Pancreas (tissue), 10 donors: ENCODE measurements at regions not wholly inside any gene's neighbourhood (a gene's known extent, or its start where the extent isn't known, plus 50 kb on each side); places are given as distances from the start of the nearest gene placed in this dataset.
A peak's percentile ranks its signal among the peaks of the same experiment; 100 is the strongest.

ENCODE experiments used
- ATAC-seq, 4 donors: fragments of 200-7000 bp; cut with Tn5 transposase; one replicate each; pipeline versions ENCODE4 v1.8.0 to v1.9.1; 2020; ENCODE audit warnings: mild to moderate bottlenecking in 4 of 4, moderate library complexity in 4 of 4
- DNase-seq, 6 donors: peaks; one replicate each; pipeline ENCODE4 v3.0.0-alpha.2; 2020
- FAIRE-seq: peaks from 2 replicates; lab custom pipeline; 2012; peaks lifted over from hg19 to GRCh38; lab: Jason Lieb, UNC
- H3K27ac ChIP-seq, 4 donors: fragments of 200-600 bp; sonication (generic); 1 replicate in 3 of 4; 2 replicates in 1 of 4; pipeline versions ENCODE4 v1.5.0 to v1.8.0; 2020
- H3K27me3 ChIP-seq, 4 donors: fragments of 200-600 bp; one replicate each; pipeline ENCODE4 v1.8.0; 2021
- H3K36me3 ChIP-seq, 3 donors: fragments of 200-600 bp; sonication (generic) in 1 of 3; one replicate each; pipeline versions ENCODE4 v1.5.0 to v1.8.0; 2020 to 2021
- H3K4me1 ChIP-seq, 3 donors: fragments of 200-600 bp; one replicate each; pipeline ENCODE4 v1.8.0; 2021
- H3K4me3 ChIP-seq, 4 donors: fragments of 200-600 bp; sonication (generic) in 2 of 4; one replicate each; pipeline versions ENCODE4 v1.5.0 to v1.8.0; 2020 to 2021
- H3K9me3 ChIP-seq, 4 donors: fragments of 200-600 bp; one replicate each; pipeline ENCODE4 v1.8.0; 2021
- WGBS, 2 donors: extraction: QIAGEN DNeasy Blood & Tissue Kit; methylation state at CpG; one replicate each; pipeline ENCODE4 v1.1.7; 2013; 5-methylcytosine and 5-hydroxymethylcytosine counted together
- intact Hi-C, 3 donors: fragments of 100-400 bp; cut with DNase I; formaldehyde crosslinking; loops; one replicate each; pipeline versions ENCODE4 v1.11.1 to v1.14.2; 2022
- TF ChIP-seq, protein P1 (sequence below), 4 donors: fragments of 200-600 bp; sonication (generic) in 3 of 4; IDR thresholded peaks; one replicate each; pipeline versions ENCODE4 v1.5.0 to v1.8.0; 2021; ENCODE audit warnings: antibody characterized with exemption in 4 of 4
- donor health status: healthy with polysubstance abuse.
- donor health status: DM: no; HTN: no; CAD: no; lungs with moderate emphysema.
- donor health status: DM: no; HTN: no; CAD: no.
- donor health status: control.
- donor health status: control.
- donor health status: Bipolar disorder and iron deficiency.
- donor health status: DM: yes; HTN: yes; CAD: no.
- donor health status: DM: no; HTN: no; CAD: no.
- donor health status: DM: no; HTN: no; CAD: no.
- donor health status: DM: yes; HTN: yes; CAD: no.

DNA sequence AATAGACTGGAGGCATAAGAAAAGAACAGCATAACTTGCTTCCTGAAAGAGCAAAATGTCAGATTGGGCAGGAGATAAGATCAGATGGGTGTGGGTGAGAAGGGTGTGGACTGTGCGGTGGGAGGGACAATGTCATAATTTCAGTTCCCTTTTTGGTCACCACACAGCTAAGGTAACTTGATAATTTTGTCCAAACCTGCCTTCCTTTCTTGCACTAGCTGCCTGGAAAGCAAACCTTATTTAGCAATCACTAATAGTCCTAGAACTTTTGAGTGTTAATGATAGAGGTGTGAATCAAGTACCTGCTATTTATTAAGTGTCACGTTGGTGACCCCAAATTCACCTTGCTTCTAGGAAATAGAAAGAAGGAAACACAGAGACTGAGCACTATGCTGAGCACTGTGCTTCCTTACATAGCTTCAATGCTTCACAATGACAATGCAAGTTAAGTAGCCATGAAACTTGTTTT, 72.4 kb upstream of the SP4 start:
- Histone ChIP-seq H3K9me3 (no peaks in the 10 kb centered on the region), H3K27me3 (no peaks in the 10 kb centered on the region), H3K4me3 (no peak overlapping the region), H3K36me3 (no peaks in the 10 kb centered on the region), H3K27ac (no peak overlapping the region), H3K4me1 (no peaks in the 10 kb centered on the region)
- FAIRE-seq, result no peak
- no peak for DNase-seq
- peak in 2 of 4 donors; percentile 50 to 54 for ATAC-seq
- 50 to 52% methylated on average over 2 of the region's 2 CpGs for WGBS, 2 donors
- intact Hi-C loops, result no loop called here
- TF ChIP-seq, protein P1, sequence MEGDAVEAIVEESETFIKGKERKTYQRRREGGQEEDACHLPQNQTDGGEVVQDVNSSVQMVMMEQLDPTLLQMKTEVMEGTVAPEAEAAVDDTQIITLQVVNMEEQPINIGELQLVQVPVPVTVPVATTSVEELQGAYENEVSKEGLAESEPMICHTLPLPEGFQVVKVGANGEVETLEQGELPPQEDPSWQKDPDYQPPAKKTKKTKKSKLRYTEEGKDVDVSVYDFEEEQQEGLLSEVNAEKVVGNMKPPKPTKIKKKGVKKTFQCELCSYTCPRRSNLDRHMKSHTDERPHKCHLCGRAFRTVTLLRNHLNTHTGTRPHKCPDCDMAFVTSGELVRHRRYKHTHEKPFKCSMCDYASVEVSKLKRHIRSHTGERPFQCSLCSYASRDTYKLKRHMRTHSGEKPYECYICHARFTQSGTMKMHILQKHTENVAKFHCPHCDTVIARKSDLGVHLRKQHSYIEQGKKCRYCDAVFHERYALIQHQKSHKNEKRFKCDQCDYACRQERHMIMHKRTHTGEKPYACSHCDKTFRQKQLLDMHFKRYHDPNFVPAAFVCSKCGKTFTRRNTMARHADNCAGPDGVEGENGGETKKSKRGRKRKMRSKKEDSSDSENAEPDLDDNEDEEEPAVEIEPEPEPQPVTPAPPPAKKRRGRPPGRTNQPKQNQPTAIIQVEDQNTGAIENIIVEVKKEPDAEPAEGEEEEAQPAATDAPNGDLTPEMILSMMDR (IDR thresholded peaks at IDR 0.05), result no peak

DNA sequence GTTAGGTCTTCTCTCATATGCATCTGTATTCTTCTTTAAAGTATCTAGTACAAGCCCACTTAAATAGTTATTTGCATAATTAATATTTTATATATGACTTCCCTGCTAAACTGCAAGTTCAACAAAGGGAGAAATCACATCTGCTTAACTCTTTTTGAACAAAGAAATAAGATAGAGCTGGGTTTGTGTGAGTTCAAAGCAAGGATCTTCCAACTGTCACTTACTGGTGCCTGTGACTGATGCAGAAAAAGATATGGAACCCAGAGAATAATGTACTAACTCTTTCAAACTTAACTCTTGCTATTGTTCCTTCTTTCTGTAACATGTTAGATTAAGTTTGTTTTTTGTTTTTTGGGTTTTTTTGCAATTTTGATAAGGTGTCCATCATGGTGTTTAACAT, 71.3 kb upstream of the SP4 start:
- no peak for DNase-seq
- intact Hi-C loops, result no loop called here
- Histone ChIP-seq H3K27ac (no peak overlapping the region), H3K36me3 (no peaks in the 10 kb centered on the region), H3K4me1 (no peaks in the 10 kb centered on the region), H3K4me3 (no peak overlapping the region), H3K9me3 (no peaks in the 10 kb centered on the region), H3K27me3 (no peaks in the 10 kb centered on the region)
- ATAC-seq, result no peak
- TF ChIP-seq, protein P1 (IDR thresholded peaks at IDR 0.05), result no peak
- FAIRE-seq, result no peak

DNA sequence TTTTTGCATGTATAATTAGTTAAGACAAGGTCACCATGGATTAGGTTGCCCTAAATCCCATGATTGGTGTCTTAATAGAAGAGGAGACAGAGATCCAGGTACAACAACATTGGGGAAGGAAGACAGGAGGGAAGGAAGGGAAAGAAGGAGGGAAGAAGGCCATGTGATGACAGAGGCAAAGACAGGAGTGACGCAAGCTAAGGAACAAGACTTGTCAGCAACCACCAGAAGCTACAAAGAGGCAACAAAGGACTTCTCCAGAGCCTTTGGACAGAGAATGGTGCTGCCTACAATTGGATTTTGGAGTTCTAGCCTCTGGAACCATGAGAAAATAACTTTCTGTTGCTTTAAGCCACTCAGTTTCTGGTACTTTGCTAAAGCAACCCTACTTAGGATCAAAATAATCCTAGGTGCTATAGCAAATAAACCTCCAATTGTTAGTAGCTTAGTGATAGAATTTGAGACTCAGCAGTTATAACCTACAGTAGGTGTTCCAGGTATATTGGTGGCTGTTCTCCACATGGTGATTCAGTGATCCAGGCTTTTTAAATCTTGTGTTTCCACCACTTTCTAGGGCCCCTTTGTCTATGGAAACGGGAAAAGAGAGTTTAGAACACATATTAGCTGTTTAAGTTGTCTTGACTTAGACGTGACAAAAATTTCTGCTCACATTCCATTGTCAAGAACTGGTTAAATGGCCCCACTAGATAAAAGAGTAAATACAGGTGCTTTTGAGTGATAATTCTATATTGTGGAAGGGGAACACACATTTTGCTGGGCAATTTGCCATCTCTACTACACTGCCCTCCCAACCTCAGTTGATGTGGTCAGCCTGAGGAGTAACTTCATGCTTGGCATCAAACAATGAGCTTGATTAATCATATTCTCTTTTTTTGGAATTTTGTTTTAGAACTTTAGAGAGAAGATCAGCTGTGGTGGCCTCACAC, 70.5 kb upstream of the SP4 start:
- 63 to 64% methylated on average over 3 of the region's 3 CpGs for WGBS, 2 donors
- ATAC-seq, result no peak
- intact Hi-C loops, result no loop called here

DNA sequence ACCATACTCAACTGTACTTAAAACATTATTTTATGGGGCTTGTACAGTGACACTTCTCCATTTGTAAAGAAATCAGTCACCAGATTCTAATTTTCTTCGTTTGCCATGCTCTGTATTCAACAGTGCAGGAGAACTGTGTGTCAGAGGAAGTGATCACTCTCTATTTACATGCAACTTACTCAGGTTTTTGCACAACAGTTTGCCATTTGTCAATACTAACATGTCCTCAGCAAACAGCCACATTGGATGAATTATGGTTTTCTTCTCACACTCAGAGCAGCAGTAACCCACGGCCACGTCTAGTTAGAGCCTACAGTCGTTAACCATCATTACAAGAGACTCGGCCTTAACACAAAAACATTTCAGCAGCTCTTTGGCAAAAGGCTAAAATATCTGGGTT, 69.2 kb upstream of the SP4 start:
- intact Hi-C loops, result no loop called here
- 74 to 76% methylated on average over 5 of the region's 5 CpGs for WGBS, 2 donors
- H3K9me3 ChIP-seq, result no peaks in the 10 kb centered on the region
- no peaks in the 10 kb centered on the region for H3K36me3 ChIP-seq
- DNase-seq (no peak), FAIRE-seq (no peak), ATAC-seq (no peak)
- no peak overlapping the region for H3K4me3 ChIP-seq
- no peaks in the 10 kb centered on the region for H3K27me3 ChIP-seq
- H3K27ac ChIP-seq, result no peak overlapping the region
- TF ChIP-seq, protein P1 (IDR thresholded peaks at IDR 0.05), result no peak
- H3K4me1 ChIP-seq, result no peaks in the 10 kb centered on the region

More for the DNA sequence above, 70.5 kb upstream of the SP4 start:
- H3K4me3 ChIP-seq, result no peak overlapping the region
- H3K27ac ChIP-seq, result no peak overlapping the region
- no peaks in the 10 kb centered on the region for H3K4me1 ChIP-seq
- H3K36me3 ChIP-seq, result no peaks in the 10 kb centered on the region
- no peaks in the 10 kb centered on the region for H3K27me3 ChIP-seq
- H3K9me3 ChIP-seq, result no peaks in the 10 kb centered on the region
- FAIRE-seq (no peak), DNase-seq (no peak)
- TF ChIP-seq, protein P1 (IDR thresholded peaks at IDR 0.05), result no peak

DNA sequence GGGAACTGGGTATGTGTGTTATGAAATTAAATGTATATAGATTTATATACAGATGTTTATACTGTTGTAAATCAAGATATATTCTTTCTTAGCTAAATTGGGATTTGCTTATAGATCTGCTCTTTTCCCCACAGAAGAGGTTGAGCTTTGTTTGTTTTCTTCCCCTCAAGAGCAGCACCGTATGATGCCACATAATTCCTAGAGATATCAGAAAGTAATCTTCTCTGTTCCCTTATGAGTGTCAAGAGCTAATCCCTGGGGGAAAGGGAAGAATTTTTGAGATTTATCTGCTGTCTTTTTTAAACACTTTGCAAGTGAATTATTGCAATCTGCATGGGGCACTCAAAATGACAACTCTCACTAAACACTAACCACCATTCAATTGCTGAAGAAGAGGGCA, 68.7 kb upstream of the SP4 start:
- whole genome bisulfite sequencing, 2 donors, result 76 to 83% methylated on average over 1 of the region's 1 CpG
- TF ChIP-seq, protein P1 (IDR thresholded peaks at IDR 0.05), result no peak
- no peaks in the 10 kb centered on the region for H3K9me3 ChIP-seq
- FAIRE-seq (no peak), DNase-seq (no peak), ATAC-seq (no peak)
- no peaks in the 10 kb centered on the region for H3K36me3 ChIP-seq
- H3K4me3 ChIP-seq, result no peak overlapping the region
- no peaks in the 10 kb centered on the region for H3K4me1 ChIP-seq
- H3K27me3 ChIP-seq, result no peaks in the 10 kb centered on the region
- H3K27ac ChIP-seq, result no peak overlapping the region
- intact Hi-C loops, result no loop called here
